ENCODE measurements at regions not wholly inside any gene's neighbourhood (a gene's known extent, or its start where the extent isn't known, plus 50 kb on each side); places are given as distances from the start of the nearest gene placed in this dataset.
A peak's percentile ranks its signal among the peaks of the same experiment; 100 is the strongest.
"Not testable (repeated sequence)": the region's sequence is repeated elsewhere in the genome, so short reads cannot be mapped to it uniquely, and the experiment has no call there.

DNA sequence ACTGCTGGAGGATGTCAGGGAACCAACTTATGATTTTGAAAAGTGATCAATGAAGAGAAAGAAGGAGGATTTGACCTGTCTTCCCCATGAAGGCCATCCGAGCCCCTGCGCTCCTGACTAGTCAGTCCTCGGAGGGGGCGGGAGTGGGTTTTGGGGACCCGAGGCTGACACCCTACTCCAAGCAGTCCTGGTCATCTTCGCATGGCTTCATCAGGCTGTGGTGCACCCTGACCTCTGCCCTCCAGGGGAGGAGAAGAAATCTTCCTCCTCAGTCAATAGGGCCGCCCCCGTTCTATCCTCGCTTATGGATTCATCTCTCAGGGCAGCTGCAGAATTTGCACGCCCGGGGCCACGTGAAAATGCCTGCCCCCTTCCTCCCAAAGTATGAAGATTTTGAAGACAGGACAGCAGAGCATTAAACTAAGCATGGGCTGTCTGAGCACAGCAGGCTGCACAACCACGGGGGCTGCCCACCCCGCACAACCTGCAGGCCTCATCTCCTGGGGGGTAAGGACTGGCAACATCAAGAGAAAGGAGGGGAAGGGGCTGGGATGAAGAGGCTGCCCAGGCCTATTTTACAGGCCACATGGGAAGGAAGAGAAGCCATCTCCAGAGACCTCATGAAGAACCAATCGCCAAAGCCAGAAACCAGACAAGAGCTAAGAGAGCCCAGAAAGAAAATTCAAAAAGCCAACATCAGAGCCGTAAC is 138.1 kb upstream of the PHACTR3 start:
- DNase-seq, result no peak

DNA sequence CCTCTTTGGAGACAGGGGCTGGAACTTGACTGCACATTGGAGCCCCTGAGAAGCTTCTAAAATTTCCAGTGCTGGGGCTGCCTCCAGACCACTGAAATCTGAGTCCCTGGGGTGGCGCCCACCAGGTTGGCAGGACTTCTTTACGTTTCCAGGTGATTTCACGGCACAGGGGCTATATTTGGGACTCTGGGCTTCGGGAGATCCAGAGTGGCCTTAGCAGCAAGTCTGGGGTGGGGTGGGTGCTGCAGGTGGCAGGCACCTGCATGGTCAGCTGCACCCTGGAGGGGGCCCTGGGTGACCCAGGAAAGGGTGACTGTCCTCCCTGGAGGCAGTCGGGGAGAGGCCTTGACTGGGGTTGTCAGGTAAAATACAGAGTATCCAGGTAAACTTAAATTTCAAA is 135.5 kb upstream of the PHACTR3 start:
- DNase-seq, result no peak

DNA sequence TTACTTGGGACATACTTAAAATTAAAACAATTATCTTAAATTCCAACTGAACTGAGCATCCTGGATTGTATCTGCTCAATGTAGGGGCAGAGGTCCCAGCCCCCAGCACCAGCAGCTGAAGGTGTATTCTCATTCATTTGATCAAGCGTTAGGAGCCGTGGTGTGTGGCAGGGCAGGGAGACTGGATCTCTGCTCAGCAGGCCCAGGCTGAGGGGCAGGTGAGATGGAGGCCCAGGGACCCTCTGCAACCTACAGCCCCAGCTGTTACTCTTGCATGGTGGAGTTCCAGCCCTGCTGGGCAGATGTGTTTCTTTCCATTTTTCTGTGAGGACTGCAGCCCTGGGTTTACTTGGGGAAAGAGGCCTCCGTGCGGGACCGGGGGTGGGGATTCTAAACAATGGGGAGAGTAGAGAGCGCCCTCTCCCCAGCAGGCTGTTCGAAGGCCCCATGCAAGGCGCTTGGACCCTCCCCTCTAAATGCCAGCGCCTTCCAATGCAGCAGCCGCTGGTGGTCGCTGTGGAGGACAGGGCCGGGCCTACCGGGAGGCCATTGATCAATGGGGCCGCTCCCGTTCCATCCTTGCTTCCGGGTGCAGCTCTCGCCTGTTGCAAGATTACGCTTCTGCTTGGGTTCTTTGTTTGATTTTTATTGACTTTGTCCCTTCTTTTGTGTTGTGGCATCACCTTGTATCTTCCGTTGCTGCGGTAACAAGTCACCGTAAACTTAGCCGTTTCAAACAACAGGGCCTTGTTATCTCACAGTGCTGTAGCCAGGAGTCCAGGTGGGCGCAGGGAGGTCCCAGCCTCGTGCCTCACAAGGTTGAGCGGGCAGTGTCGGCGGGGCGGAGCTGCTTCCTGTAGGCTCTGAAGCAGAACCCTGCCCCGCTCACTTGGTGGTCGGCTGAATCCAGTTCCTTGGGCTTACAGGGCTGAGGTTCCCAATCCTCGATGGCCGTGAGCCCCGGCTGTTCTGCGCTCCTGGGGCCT is 134.8 kb upstream of the PHACTR3 start:
- DNase-seq, result no peak

DNA sequence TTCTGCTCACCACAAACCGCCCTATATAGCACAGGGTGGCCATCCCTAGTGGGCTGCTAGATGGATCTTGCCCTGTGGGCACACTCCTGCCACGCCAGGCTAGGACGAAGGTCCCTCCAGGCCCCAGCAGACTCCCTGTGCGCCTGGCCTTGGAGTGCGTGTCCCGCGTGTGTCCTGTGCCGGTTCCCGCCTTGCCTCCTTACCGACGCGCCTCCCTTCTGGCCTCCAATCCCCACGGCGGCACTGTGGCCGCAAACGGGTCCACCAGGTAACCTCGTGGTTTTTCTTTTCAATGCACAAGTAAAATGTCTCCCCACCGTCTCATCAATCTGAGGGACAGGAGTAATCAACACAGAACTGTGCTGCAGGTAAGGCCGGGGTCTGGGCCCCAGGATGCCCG is 133.8 kb upstream of the PHACTR3 start:
- no peak for DNase-seq

DNA sequence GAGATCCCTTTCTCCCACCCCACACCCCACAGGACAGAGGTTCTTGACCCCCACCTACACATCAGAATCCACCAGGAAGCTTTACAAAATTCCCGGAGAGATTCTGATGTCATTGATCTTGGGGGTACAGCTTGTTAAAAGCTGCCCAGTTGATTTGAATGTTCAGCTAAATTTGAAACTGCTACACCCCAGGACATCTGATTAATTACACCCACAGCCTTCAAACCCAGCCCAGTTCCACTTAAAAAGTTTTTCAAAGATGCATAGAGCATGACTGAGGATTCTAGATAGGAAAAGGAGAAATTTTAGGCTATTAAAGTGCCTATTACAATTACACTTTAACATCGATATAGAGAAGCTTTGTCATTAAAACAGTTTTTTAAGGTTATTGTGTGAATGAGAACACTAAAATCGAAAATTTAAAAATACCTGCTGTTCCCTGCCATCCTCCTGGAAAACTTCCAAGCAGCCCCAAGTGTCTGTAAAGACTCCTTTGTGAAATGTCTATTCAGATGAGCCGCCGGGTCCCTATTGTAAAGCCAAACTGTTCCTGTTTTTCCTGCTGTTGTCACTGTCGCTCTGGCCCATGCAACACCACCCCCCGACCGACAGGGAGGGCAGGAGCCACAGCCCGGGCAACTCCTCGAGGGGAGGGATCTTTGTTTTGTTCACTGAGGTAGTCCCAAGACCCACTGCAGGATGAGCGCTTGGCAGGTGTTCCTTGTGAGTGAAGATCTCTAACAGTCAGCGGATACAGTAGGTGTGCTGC is 132.5 kb upstream of the PHACTR3 start:
- DNase-seq, result no peak

DNA sequence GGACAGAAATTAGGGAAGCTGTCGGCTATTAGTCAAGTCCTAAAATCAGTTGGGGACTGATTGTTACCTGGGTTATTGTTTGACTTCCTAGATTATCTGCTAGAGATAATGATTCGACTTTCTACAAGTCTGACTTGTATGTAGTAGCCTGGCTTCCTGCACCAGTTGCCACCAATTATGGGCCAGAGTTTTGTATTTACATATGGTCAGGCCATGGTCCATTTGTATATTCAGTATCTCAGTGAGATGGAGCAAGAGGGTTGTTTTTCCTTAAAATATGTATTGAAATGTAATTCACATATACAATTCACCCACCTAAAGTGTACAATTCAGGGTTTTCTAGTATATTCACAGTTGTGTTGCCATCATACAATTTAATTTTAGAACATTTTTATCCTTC is 130.6 kb upstream of the PHACTR3 start:
- no peak for DNase-seq

DNA sequence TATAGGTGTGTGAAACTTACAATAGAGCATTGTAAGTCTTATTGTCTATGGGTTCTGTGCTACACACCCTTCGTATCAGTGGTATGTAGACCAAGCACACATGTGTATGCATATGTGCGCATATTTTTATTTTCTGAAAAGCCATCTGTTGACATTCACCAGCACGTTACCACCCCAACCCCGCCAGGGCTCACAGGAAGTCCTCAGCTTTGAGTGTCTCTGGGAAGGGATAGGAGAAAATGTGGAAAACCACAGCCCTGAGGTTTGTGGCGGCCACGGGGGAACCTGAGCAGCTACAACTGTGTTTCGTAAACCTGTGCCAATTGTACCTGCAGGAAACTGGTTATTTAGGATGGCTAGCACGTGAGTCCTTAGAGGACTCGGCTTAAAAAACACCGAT is 123.3 kb upstream of the PHACTR3 start:
- no peak for DNase-seq

DNA sequence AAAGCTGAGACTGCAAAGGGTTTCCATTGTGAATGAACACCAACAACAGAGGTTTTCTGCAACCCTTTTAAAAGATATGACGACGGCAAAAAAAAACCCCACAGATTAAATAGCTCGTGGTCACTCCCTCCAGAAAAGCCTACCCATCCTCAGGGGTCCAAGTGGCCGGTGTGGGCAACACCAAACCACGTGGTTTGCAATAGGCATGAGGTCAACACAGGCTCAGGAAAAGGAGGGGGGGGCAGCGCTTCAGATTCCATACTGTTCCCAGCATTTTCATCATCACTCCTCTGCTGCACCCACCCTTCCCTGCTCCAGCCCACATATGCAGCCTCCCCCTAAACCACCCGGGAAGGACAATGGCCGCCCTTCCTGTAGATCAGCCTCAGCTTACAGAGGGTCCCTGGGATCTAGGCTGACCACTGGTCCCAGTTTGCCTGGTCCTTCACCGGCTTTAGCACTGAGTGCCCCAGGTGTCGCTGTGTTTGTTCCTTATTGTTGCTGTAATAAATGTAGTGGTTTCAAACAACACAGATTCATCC is 122.8 kb upstream of the PHACTR3 start:
- DNase-seq, result no peak

DNA sequence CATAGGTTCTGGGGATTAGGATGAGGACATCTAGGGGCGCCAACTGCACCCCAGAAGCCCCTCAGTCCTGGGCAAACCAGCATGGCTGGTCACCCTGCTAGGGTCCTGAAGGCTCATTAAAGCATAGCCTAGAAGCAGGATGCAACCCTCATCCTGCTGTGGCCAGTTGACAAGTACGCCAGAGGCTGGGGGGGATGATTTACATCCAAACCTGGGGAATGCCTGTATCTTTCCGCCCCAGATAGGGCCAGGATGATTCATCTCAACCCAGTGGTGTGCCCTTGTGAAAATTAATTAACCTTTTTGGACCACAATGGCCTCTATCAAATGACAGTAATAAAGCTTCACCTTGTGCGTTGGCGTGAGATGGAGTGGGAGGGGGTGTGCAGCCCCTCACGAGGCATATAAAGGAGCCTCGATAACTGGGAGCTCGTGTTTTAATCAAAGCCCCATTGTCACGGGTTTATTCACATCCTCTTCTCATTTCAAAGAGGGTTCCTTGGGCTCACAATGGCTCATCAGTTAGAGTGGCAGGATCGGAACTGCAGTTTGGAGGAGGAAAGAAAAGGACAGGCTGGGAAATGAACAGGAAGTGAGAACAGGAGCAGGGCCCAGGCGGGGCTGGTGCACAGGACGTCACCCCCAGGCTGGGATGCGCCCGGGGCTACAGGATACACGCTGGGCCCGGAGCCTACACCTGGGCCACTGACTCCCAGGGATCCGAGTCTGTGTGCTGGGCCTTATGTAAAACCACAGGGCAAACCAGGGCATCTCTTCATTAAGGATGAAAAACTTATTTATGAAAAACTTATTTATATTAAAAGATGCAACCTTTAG is 121.8 kb upstream of the PHACTR3 start:
- DNase-seq, result no peak

DNA sequence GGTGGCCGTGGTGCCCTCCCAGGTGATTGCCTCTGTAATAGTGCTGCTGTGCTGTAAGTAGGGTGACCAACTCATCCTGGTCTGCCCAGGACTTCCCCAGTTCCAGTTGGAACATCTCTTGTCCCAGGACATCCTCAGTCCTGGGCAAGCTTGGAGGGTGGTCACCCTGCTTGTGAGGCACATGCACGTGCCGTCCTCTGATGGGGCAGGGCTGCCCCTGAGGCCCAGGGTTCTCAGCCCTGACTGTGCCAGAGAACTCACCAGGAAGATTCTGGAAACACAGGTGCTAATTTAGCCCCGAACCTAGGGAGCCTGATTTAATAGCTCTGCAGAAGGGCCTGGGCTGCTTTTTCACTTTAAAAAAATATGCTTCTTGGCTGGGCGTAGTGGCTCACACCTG is 120.9 kb upstream of the PHACTR3 start:
- DNase-seq, result no peak

DNA sequence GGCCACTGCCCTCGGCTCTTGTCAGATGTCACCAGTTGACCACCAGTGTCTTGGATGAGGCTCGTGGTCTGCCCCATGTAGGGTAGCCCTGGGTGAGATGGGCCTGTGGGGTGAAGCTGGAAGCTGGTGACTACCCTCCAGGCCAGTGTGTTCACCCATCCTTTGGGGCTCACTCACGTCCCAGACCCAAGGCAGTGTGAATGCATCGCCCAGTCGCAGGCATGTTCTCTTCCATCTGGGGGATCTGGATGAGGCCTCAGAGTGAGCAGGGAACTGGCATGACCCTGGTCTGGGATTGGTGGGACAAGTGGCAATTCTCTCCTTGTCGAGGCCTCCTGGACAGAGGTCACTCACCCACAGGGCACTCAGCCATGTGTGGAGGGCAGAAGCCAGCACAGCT is 120.1 kb upstream of the PHACTR3 start:
- no peak for DNase-seq

DNA sequence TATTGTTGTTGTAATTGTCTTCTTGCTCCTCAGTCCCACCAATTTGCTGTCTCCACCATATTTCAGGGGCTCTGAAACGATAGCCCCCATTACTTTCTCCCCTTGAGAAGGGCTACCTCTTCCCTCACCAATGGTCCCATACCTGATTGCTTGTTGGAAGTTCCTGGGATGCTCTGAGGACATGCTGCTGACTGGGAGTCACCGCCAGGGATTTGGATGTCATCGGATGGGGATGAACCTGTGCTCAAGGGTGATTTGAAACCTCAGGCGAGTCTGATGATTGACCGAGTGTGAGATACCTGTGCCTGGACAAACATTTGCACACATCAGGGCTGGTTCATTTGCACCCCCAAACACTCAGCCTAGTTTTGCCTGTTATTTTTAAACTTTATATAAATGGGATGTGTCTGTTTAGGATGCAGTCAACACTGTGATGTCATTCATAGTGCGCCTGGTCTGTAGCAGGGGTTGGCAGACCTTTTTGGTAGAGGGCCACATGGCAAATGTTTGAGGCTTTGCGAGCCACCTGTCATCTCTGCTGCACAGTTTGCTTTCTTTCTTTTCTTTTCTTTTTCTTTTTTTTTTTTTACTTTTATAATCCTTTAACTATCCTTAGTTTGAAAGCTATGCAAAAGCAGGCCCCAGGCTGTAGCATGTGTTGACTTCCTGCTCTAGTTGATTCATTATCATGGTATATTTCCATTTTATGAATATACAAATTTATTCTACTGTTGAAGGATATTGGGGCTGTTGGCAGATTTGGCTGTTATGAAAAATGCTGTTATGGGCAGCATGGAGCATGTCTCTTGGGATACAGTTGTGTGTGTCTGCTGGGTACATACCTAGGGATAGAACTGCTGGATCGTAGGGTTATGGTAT is 118.5 kb upstream of the PHACTR3 start:
- no peak for DNase-seq

DNA sequence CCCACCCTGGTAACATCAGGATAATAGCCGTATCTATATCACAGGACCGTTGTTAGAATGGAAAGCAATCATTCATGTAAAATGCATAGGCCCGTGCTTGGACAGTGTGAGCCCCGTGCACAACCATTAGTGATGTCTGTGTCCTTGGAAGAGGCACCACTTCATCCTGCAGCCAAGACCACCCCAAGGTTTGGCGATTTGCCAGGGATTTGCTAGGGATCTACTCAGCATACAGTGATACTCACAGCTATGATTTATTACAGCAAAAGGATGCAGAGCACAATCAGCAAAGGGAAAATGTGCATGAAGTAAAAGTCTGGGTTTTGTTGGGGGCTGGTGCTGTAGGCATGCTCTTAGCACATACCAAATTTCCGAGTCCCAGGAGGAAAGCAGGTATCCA is 115.9 kb upstream of the PHACTR3 start:
- DNase-seq, result not testable (repeated sequence)

DNA sequence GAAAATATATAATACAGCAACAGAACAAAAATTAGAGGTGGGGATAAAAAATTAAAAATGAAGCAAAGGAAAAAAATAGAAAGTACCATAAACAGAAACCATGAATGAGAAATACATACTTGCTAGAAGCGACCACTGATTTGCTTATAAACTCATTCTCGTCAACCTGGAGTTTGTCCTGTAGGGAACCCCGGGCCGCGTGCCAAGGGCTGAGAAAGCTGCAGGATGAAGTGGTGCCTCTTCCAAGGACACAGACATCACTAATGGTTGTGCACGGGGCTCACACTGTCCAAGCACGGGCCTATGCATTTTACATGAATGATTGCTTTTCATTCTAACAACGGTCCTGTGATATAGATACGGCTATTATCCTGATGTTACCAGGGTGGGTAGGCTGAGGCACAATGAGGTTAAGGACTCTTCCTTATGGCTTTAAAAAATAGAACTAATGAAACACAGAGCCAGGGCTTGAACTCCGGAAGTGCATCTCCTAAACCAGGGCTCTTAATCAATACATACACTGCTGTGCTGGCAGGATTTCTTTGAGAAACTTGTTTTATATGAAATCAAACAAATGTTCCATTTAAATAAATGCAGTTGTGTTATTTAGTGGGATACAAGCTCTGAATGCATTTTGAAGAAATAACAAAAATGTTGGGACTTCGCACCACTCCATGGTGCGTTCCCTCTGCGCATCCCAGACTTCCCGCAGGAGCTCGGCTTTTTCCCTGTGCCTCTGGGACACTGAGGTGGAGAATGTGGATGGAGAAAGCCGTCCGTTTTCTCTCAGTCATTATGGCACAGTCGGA is 113.9 kb upstream of the PHACTR3 start:
- DNase-seq, result not testable (repeated sequence)

DNA sequence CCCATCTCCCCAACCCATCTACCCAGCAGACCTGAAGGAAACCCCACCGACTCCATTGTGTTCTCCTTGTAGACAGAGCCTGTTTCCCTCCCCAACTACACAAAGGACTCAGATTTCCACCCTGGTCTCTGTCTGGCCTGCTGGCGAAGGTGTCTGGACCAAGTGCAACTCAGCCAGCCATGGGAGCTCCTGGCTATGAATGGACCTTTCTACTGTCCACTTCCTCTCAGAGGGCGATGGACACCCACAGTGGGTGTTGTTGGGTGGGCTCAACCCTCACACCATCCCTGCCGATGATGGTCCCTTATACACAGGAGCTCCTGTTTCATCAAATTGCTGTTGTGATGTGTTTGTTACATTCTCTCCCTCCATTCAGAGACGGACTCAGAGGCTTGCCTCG is 112.5 kb upstream of the PHACTR3 start:
- DNase-seq, result no peak

DNA sequence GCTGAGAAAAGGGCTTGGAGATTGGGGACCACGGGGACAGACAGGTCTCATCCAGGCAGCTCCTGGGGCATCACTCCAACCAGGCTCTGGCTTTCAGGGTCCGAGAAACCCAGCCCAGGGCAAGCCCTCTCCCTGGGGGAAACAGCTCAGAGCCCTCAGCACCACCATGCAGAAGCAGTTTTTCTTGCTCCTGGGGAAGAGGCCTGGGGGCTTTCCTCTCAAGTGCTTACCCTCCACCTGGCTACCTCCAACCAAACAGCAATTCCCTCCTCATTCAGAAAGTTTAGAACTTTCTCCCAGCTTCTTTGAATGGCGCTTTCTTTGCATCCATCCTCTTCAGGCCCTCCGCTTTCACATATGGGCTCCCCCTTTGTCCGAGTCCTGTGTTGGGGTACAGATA is 110.4 kb upstream of the PHACTR3 start:
- no peak for DNase-seq

DNA sequence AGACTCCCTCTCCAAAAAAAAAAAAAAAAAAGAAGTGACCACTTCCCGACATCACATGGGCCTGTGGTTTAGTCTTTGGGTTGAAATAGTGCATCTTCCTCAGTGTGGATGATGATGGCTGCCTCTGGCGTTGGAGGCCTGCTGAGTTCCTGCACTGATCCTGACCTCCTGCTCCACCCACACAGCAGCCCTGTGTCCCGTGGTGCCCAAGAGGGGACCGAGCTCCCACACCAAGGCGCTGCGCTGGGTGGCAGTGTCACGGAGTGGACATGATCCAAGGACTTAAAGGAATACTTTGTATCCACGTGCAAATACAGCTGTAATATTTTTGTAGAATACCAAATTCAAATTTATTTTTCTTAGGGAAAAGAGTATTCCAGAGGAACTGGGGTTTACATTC is 109.2 kb upstream of the PHACTR3 start:
- no peak for DNase-seq

DNA sequence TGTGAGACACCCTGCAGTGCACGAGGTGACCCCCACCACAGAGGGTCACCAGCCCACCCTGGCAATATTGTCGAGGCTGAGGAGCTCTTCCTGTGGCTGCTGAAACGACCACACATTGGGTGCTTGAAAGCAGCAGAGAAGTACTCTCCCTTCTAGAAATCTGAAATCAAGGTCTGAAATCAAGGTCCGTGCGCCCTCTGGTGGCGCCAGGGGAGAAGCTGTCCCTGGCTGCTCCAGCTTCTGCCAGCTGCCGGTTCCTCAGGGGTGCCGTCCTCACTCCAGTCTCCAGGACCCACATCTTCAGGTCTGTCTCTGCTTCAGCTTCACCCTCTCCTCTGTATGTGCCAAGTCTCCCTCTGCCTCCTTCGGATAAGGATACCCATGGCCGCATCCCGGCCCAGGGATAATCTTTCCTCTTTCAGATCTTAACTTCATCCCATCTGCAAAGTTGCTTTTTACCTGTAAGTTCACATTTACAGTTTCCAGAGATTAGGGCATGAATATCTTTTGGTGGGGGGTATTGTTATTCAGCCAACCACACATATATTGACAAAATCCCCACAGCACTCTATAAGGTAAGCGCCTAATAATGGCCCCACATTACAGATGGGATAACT is 108.3 kb upstream of the PHACTR3 start:
- DNase-seq, result peak; percentile 22 to 74

DNA sequence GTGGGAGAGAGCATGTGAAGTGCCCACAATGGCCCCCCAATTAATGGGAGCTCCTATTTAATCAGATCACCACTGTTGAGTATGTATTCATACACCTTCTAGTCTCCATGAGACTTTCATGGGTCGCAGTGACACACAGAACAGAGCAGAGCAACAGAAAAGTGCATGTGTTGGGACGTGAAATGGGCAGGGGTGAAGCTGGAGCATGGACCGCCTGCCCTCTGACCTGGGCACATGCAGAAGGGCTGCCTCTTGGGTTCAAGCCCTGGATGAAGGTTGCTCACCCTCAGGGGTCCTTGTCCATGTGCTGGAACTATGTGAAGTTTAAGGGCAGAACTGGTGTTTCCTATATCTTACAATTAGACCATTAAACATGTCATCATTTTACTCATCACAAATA is 106.0 kb upstream of the PHACTR3 start:
- no peak for DNase-seq

DNA sequence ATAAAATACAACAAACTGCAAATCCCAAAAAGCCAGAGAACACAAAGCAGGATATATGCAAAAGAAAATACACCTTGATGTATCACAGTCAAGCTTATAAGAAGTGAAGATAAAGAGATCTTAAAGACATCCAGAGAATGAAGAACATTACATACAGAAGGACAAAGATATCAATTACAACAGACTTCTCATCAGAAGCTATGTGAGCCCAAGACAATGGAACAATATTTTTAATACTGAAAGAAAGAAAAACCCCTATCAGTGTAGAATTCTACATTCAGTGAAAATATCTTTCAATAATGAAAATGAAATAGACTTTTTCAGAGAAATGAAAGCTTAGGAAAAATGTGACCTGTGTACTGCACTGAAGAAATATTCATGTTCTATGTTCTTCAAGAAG is 104.5 kb upstream of the PHACTR3 start:
- no peak for DNase-seq
